ENCODE measurements at regions not wholly inside any gene's neighbourhood (a gene's known extent, or its start where the extent isn't known, plus 50 kb on each side); places are given as distances from the start of the nearest gene placed in this dataset.

DNA sequence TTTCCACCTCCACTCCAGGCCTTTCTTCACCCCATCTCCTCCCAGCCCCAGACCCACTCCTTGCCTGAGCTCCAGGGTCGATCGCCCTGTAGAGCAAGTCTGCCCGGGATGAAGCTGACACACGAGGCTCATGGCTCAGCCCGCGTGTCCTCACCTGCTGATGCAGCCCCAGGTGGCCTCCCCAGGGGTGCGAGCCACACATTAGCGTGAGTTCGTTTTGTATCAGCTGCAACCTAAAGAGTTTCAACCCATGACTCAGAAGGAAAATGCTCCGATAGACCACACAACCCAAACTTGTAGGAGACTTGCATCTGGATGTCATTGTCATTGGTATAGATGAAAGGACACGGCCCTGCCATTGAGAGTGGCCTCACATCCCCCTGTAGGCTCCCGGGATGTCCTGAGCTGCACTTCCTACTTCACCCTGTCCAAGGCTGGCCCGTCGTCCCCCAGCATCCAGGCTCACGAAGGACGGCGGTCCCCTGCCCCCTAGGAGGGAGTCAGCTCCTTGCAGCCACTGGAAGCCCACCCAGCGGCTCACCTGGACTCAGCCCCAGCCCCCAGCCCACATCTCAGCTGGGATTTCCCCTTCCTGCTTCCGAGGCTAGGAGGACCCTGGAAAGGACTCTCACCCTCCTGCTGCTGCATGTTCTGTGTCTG, 97.7 kb downstream of the HTR5A start:
- Mint-ChIP-seq H3K27me3 (ENCODE audit: insufficient read depth, low read depth, poor library complexity) (no peaks in the 10 kb centered on the region), H3K4me3 (no peak overlapping the region), H3K4me1 (no peaks in the 10 kb centered on the region), H3K9me3 (peaks cover 4% of the 10 kb centered on the region; the same call in 1 of the 3 replicates), H3K36me3 (ENCODE audit: low read depth) (no peaks in the 10 kb centered on the region; the same call in 2 of the 3 replicates), H3K27ac (no peak overlapping the region)
- no peaks in the 10 kb centered on the region for H4K20me1 ChIP-seq (replicated peaks; ENCODE audit: insufficient read depth)
- H3K4me2 ChIP-seq = no peak overlapping the region
- no peaks in the 10 kb centered on the region for H3K79me2 ChIP-seq (replicated peaks; ENCODE audit: insufficient read depth)
- H3K27ac ChIP-seq (ENCODE audit: low read depth) = no peak overlapping the region
- ATAC-seq (no peak), DNase-seq (ENCODE audit: low spot score) (no peak)
- no peak for TF ChIP-seq ZNF114 (CRISPR knock-in tag; IDR thresholded peaks at IDR 0.05)
- TF ChIP-seq, protein P1, sequence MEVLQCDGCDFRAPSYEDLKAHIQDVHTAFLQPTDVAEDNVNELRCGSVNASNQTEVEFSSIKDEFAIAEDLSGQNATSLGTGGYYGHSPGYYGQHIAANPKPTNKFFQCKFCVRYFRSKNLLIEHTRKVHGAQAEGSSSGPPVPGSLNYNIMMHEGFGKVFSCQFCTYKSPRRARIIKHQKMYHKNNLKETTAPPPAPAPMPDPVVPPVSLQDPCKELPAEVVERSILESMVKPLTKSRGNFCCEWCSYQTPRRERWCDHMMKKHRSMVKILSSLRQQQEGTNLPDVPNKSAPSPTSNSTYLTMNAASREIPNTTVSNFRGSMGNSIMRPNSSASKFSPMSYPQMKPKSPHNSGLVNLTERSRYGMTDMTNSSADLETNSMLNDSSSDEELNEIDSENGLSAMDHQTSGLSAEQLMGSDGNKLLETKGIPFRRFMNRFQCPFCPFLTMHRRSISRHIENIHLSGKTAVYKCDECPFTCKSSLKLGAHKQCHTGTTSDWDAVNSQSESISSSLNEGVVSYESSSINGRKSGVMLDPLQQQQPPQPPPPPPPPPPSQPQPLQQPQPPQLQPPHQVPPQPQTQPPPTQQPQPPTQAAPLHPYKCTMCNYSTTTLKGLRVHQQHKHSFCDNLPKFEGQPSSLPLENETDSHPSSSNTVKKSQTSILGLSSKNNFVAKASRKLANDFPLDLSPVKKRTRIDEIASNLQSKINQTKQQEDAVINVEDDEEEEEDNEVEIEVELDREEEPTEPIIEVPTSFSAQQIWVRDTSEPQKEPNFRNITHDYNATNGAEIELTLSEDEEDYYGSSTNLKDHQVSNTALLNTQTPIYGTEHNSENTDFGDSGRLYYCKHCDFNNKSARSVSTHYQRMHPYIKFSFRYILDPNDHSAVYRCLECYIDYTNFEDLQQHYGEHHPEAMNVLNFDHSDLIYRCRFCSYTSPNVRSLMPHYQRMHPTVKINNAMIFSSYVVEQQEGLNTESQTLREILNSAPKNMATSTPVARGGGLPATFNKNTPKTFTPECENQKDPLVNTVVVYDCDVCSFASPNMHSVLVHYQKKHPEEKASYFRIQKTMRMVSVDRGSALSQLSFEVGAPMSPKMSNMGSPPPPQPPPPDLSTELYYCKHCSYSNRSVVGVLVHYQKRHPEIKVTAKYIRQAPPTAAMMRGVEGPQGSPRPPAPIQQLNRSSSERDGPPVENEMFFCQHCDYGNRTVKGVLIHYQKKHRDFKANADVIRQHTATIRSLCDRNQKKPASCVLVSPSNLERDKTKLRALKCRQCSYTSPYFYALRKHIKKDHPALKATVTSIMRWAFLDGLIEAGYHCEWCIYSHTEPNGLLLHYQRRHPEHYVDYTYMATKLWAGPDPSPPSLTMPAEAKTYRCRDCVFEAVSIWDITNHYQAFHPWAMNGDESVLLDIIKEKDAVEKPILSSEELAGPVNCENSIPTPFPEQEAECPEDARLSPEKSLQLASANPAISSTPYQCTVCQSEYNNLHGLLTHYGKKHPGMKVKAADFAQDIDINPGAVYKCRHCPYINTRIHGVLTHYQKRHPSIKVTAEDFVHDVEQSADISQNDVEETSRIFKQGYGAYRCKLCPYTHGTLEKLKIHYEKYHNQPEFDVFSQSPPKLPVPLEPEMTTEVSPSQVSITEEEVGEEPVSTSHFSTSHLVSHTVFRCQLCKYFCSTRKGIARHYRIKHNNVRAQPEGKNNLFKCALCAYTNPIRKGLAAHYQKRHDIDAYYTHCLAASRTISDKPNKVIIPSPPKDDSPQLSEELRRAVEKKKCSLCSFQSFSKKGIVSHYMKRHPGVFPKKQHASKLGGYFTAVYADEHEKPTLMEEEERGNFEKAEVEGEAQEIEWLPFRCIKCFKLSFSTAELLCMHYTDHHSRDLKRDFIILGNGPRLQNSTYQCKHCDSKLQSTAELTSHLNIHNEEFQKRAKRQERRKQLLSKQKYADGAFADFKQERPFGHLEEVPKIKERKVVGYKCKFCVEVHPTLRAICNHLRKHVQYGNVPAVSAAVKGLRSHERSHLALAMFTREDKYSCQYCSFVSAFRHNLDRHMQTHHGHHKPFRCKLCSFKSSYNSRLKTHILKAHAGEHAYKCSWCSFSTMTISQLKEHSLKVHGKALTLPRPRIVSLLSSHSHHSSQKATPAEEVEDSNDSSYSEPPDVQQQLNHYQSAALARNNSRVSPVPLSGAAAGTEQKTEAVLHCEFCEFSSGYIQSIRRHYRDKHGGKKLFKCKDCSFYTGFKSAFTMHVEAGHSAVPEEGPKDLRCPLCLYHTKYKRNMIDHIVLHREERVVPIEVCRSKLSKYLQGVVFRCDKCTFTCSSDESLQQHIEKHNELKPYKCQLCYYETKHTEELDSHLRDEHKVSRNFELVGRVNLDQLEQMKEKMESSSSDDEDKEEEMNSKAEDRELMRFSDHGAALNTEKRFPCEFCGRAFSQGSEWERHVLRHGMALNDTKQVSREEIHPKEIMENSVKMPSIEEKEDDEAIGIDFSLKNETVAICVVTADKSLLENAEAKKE (CRISPR knock-in tag; IDR thresholded peaks at IDR 0.05) = no peak
- TF ChIP-seq, protein P2, sequence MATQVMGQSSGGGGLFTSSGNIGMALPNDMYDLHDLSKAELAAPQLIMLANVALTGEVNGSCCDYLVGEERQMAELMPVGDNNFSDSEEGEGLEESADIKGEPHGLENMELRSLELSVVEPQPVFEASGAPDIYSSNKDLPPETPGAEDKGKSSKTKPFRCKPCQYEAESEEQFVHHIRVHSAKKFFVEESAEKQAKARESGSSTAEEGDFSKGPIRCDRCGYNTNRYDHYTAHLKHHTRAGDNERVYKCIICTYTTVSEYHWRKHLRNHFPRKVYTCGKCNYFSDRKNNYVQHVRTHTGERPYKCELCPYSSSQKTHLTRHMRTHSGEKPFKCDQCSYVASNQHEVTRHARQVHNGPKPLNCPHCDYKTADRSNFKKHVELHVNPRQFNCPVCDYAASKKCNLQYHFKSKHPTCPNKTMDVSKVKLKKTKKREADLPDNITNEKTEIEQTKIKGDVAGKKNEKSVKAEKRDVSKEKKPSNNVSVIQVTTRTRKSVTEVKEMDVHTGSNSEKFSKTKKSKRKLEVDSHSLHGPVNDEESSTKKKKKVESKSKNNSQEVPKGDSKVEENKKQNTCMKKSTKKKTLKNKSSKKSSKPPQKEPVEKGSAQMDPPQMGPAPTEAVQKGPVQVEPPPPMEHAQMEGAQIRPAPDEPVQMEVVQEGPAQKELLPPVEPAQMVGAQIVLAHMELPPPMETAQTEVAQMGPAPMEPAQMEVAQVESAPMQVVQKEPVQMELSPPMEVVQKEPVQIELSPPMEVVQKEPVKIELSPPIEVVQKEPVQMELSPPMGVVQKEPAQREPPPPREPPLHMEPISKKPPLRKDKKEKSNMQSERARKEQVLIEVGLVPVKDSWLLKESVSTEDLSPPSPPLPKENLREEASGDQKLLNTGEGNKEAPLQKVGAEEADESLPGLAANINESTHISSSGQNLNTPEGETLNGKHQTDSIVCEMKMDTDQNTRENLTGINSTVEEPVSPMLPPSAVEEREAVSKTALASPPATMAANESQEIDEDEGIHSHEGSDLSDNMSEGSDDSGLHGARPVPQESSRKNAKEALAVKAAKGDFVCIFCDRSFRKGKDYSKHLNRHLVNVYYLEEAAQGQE (IDR thresholded peaks at IDR 0.05; ENCODE audit: unreplicated experiment) = no peak
- TF ChIP-seq STAT1 (IDR thresholded peaks at IDR 0.05; ENCODE audit: unreplicated experiment) = no peak
- TF ChIP-seq EZH2phosphoT487 (IDR thresholded peaks at IDR 0.05; ENCODE audit: unreplicated experiment) = no peak
- TF ChIP-seq CREB1 (CRISPR knock-in tag; IDR thresholded peaks at IDR 0.05; ENCODE audit: low read depth) = no peak
- no peak for TF ChIP-seq NANOG (IDR thresholded peaks at IDR 0.05; ENCODE audit: borderline replicate concordance)
- TF ChIP-seq EZH2 (IDR thresholded peaks at IDR 0.05; ENCODE audit: low read depth, unreplicated experiment) = no peak
- no peak for TF ChIP-seq POLR2AphosphoS5 (IDR thresholded peaks at IDR 0.05; ENCODE audit: low read depth)
- no peak for TF ChIP-seq ZNF331 (CRISPR knock-in tag; IDR thresholded peaks at IDR 0.05; ENCODE audit: low read depth)
- TF ChIP-seq JUNB (IDR thresholded peaks at IDR 0.05; ENCODE audit: unreplicated experiment) = no peak
- TF ChIP-seq, protein P3, sequence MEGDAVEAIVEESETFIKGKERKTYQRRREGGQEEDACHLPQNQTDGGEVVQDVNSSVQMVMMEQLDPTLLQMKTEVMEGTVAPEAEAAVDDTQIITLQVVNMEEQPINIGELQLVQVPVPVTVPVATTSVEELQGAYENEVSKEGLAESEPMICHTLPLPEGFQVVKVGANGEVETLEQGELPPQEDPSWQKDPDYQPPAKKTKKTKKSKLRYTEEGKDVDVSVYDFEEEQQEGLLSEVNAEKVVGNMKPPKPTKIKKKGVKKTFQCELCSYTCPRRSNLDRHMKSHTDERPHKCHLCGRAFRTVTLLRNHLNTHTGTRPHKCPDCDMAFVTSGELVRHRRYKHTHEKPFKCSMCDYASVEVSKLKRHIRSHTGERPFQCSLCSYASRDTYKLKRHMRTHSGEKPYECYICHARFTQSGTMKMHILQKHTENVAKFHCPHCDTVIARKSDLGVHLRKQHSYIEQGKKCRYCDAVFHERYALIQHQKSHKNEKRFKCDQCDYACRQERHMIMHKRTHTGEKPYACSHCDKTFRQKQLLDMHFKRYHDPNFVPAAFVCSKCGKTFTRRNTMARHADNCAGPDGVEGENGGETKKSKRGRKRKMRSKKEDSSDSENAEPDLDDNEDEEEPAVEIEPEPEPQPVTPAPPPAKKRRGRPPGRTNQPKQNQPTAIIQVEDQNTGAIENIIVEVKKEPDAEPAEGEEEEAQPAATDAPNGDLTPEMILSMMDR (conservative IDR thresholded peaks at IDR 0.05; ENCODE audit: low read depth in 2 of 2) = no peak
- TF ChIP-seq, protein P4, sequence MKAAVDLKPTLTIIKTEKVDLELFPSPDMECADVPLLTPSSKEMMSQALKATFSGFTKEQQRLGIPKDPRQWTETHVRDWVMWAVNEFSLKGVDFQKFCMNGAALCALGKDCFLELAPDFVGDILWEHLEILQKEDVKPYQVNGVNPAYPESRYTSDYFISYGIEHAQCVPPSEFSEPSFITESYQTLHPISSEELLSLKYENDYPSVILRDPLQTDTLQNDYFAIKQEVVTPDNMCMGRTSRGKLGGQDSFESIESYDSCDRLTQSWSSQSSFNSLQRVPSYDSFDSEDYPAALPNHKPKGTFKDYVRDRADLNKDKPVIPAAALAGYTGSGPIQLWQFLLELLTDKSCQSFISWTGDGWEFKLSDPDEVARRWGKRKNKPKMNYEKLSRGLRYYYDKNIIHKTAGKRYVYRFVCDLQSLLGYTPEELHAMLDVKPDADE (IDR thresholded peaks at IDR 0.05) = no peak
- no peaks in the 10 kb centered on the region for H3F3A ChIP-seq (replicated peaks; ENCODE audit: low read depth)
- H3K4me1 ChIP-seq (ENCODE audit: insufficient read depth) = no peaks in the 10 kb centered on the region
- 0 out of 2 replicates have a peak, but pooled peaks cover 2% of the 10 kb centered on the region for H3K9me2 ChIP-seq (ENCODE audit: insufficient read depth)
- no peak overlapping the region for H2AFZ ChIP-seq
- no peaks in the 10 kb centered on the region for H3K36me3 ChIP-seq (ENCODE audit: insufficient read depth)
- H3K4me3 ChIP-seq = no peak overlapping the region
- H3K27me3 ChIP-seq (ENCODE audit: insufficient read depth) = no peaks in the 10 kb centered on the region

All from GM23338 (cell line).